ENCODE measurements at regions not wholly inside any gene's neighbourhood (a gene's known extent, or its start where the extent isn't known, plus 50 kb on each side); places are given as distances from the start of the nearest gene placed in this dataset.
"Not testable (repeated sequence)": the region's sequence is repeated elsewhere in the genome, so short reads cannot be mapped to it uniquely, and the experiment has no call there.

GRCh38 chr15:44835082-44835481 lies 98.8 kb downstream of the TRIM69 start:
- H3K27ac ChIP-seq; H3K9ac ChIP-seq; H3K9me3 ChIP-seq (replicated peaks in 1 of 11); H3K36me3 ChIP-seq; H4K20me1 ChIP-seq; H3K4me2 ChIP-seq; H3K4me3 ChIP-seq; H3K27me3 ChIP-seq: not testable (repeated sequence)
- peaks cover 8 to 29% (median 23%) of the 10 kb centered on the region in 10 experiments; a peak in 19 of 20 replicates for H3K4me1 ChIP-seq

GRCh38 chr15:44836094-44836493 lies 99.8 kb downstream of the TRIM69 start:
- no peak for TF ChIP-seq Cebpa-rat (IDR thresholded peaks at IDR 0.05)
- Histone ChIP-seq H3K4me2 (no peak overlapping the region), H3K4me3 (no peak overlapping the region), H3K4me1 (peaks cover 1 to 19% (median 15%) of the 10 kb centered on the region in 10 experiments; a peak in 19 of 20 replicates), H3K9me3 (replicated peaks in 1 of 11) (peaks cover 0 to 7% (median 5%) of the 10 kb centered on the region in 11 experiments; a peak in 15 of 22 replicates), H3K27me3 (no peaks in the 10 kb centered on the region), H4K20me1 (no peaks in the 10 kb centered on the region), H3K27ac (no peak overlapping the region), H3K36me3 (no peaks in the 10 kb centered on the region), H3K9ac (no peak overlapping the region)

DNA sequence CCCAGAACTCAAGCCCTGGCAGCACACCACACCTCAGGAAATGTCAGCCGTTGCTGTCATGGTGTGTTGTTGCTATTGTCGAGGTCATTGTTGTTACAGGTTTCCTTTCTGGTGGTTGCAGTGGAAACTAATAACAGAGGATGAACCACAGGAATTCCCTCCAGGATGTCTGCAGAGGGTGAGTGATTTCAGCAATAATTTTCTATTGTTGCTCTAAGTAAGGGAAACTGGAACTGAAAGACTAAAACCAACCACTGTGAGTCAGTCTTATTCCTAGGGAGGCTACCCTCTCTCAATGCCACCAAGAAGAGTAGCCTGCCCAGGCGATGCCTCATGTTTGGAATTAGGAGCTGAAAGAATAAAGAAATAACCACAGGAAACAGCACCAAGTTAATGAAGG lies 102.6 kb downstream of the TRIM69 start:
- H3K27ac ChIP-seq = peak overlapping the region in 4 of 11 experiments; percentile 18 to 55 (median 44); a peak in 7 of 22 replicates
- H3K4me3 ChIP-seq, H3K9ac ChIP-seq, H3K36me3 ChIP-seq, H3K27me3 ChIP-seq, H4K20me1 ChIP-seq: not testable (repeated sequence)
- peaks cover 9 to 22% (median 19%) of the 10 kb centered on the region in 11 experiments for H3K9me3 ChIP-seq (replicated peaks in 1 of 11)
- H3K4me1 ChIP-seq = peaks cover 0 to 14% (median 12%) of the 10 kb centered on the region in 10 experiments; a peak in 16 of 20 replicates
- peak in 1 of 11 experiments; percentile 44; a peak in 1 of 22 replicates for TF ChIP-seq Cebpa-rat (IDR thresholded peaks at IDR 0.05)
- peak overlapping the region; percentile 23 to 66 (median 54); a peak in 18 of 22 replicates for H3K4me2 ChIP-seq

DNA sequence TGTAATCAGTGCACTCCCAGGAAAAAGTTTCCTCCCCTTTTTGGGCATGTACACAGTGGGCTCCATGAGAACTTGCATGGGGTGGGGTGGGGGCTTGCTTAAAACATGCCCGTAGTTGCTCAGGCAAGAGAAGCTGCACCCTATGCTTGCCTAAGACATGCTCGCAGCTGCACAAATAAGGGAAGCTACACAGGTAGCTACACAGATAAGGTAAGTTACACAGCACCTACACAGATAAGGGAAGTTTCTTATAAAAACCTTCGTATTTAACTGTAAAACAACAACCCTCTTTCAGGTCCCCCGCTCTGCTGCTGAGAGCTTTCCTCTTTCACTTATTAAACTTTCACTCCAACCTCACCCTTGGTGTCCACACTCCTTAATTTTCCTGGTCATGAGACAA lies 105.4 kb downstream of the TRIM69 start:
- not testable (repeated sequence) for H4K20me1 ChIP-seq, H3K27me3 ChIP-seq, H3K4me2 ChIP-seq, H3K4me3 ChIP-seq, H3K36me3 ChIP-seq, H3K9ac ChIP-seq, H3K27ac ChIP-seq
- Histone ChIP-seq H3K4me1 (peaks cover 0 to 14% (median 12%) of the 10 kb centered on the region in 10 experiments; a peak in 16 of 20 replicates), H3K9me3 (replicated peaks in 1 of 11) (peaks cover 9 to 22% (median 19%) of the 10 kb centered on the region in 11 experiments)

GRCh38 chr15:44842883-44843282 lies 106.6 kb downstream of the TRIM69 start:
- not testable (repeated sequence) for H3K27ac ChIP-seq, H3K4me2 ChIP-seq, H3K9ac ChIP-seq, H3K36me3 ChIP-seq, H3K27me3 ChIP-seq, H4K20me1 ChIP-seq, H3K4me3 ChIP-seq
- Histone ChIP-seq H3K9me3 (replicated peaks in 1 of 11) (peaks cover 9 to 22% (median 19%) of the 10 kb centered on the region in 11 experiments), H3K4me1 (peaks cover 0 to 14% (median 12%) of the 10 kb centered on the region in 10 experiments; a peak in 16 of 20 replicates)

DNA sequence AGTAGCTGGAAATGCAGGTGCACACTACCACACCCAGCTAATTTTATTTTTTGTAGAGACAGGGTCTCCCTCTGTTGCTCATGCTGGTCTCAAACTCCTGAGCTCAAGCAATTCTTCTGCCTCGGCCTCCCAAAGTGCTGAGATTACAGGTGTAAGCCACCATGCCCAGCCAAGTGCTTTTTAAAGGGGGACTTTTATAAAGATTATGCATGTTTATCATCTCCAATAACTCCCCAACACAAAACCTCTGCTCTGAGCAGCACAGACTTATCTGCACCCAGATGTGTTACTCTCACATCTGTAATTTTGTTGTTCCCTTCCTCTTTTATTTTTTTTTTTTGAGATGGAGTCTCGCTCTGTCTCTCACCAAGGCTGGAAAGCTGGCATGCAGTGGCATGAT lies 108.6 kb downstream of the TRIM69 start:
- H3K27me3 ChIP-seq, H3K36me3 ChIP-seq, H3K4me1 ChIP-seq, H3K27ac ChIP-seq, H3K4me2 ChIP-seq, H3K4me3 ChIP-seq, H4K20me1 ChIP-seq, H3K9ac ChIP-seq: not testable (repeated sequence)
- peaks cover 9 to 22% (median 19%) of the 10 kb centered on the region in 11 experiments for H3K9me3 ChIP-seq (replicated peaks in 1 of 11)

- not testable (repeated sequence) for H4K20me1 ChIP-seq, H3K27me3 ChIP-seq, H3K4me1 ChIP-seq, H3K36me3 ChIP-seq, H3K4me2 ChIP-seq, H3K27ac ChIP-seq, H3K9ac ChIP-seq, H3K4me3 ChIP-seq
- peaks cover 9 to 17% (median 12%) of the 10 kb centered on the region in 11 experiments for H3K9me3 ChIP-seq (replicated peaks in 1 of 11)
Measured at GRCh38 chr15:44846156-44846555, 109.8 kb downstream of the TRIM69 start.

GRCh38 chr15:44847555-44847954 lies 108.9 kb upstream of the TERB2 start:
- not testable (repeated sequence) for H3K27ac ChIP-seq; H3K27me3 ChIP-seq; H3K36me3 ChIP-seq; H4K20me1 ChIP-seq; H3K9me3 ChIP-seq (replicated peaks in 1 of 11); H3K4me2 ChIP-seq; H3K4me3 ChIP-seq; H3K9ac ChIP-seq
- peaks cover 0 to 14% (median 10%) of the 10 kb centered on the region in 10 experiments; a peak in 16 of 20 replicates for H3K4me1 ChIP-seq

DNA sequence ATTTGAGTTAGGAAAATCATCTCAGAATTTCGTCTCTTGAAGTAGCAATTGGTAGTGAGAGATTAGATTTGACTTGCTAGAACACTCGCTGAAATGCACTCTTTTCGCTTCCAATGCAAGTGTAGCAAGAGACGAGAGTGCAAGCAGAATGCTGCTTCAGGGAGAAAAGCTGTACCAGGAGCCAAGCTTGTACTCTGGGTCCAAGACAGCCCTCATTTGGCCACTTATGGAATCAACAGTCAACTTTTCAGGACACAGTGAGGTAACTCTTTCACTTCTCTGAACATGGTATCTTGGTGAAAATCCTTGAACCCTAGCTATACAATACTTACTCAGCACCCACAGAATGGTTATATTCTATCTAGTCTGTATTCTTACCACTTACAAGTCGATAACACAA lies 107.6 kb upstream of the TERB2 start:
- not testable (repeated sequence) for H3K9me3 ChIP-seq (replicated peaks in 1 of 11); H3K9ac ChIP-seq; H3K36me3 ChIP-seq; H4K20me1 ChIP-seq; H3K4me2 ChIP-seq; H3K27ac ChIP-seq; H3K4me3 ChIP-seq; H3K27me3 ChIP-seq
- H3K4me1 ChIP-seq = peaks cover 0 to 26% (median 16%) of the 10 kb centered on the region in 10 experiments; a peak in 16 of 20 replicates

- not testable (repeated sequence) for H3K4me2 ChIP-seq; H3K9me3 ChIP-seq (replicated peaks in 1 of 11); H4K20me1 ChIP-seq; H3K9ac ChIP-seq; H3K36me3 ChIP-seq; H3K27me3 ChIP-seq; H3K4me3 ChIP-seq; H3K27ac ChIP-seq
- peaks cover 0 to 26% (median 16%) of the 10 kb centered on the region in 10 experiments; a peak in 16 of 20 replicates for H3K4me1 ChIP-seq
Measured at GRCh38 chr15:44849701-44850403, 106.6 kb upstream of the TERB2 start.

GRCh38 chr15:44853304-44853950 lies 103.1 kb upstream of the TERB2 start:
- not testable (repeated sequence) for H3K36me3 ChIP-seq; H3K4me3 ChIP-seq; H3K27ac ChIP-seq; H3K9me3 ChIP-seq (replicated peaks in 1 of 11); H4K20me1 ChIP-seq; H3K9ac ChIP-seq; H3K27me3 ChIP-seq
- Histone ChIP-seq H3K4me2 (peak overlapping the region in 6 of 11 experiments; percentile 56 to 75 (median 74); a peak in 7 of 22 replicates), H3K4me1 (peaks cover 0 to 26% (median 16%) of the 10 kb centered on the region in 10 experiments; a peak in 16 of 20 replicates)

GRCh38 chr15:44854696-44855095 lies 101.8 kb upstream of the TERB2 start:
- H3K27me3 ChIP-seq; H3K9me3 ChIP-seq (replicated peaks in 1 of 11); H3K27ac ChIP-seq; H3K4me3 ChIP-seq; H3K36me3 ChIP-seq; H3K9ac ChIP-seq; H3K4me2 ChIP-seq; H4K20me1 ChIP-seq: not testable (repeated sequence)
- H3K4me1 ChIP-seq = peaks cover 0 to 26% (median 16%) of the 10 kb centered on the region in 10 experiments; a peak in 16 of 20 replicates

DNA sequence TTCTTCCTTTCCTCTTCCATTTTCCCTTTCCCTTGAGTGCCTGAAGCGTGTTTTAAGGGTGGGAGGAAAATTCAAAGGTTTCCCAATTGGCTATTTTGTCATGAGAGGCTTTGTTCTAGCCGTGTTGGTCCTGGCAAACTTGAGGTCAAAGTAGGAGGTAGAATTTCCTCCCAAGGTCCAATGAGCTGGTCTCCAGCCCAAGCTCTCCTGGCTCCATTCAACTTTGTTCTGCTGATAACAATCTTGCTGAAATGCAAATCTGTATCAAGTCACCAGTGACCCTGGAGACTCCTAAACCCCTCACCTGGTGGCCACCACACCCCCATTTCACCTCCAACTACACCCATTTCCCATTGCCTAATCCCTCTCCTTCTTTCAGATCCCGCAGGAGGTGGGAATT lies 100.2 kb upstream of the TERB2 start:
- not testable (repeated sequence) for H3K9ac ChIP-seq; H3K4me2 ChIP-seq; H3K4me3 ChIP-seq; H3K9me3 ChIP-seq (replicated peaks in 1 of 11); H4K20me1 ChIP-seq; H3K36me3 ChIP-seq; H3K27ac ChIP-seq; H3K27me3 ChIP-seq
- H3K4me1 ChIP-seq = peaks cover 7 to 24% (median 16%) of the 10 kb centered on the region in 10 experiments; a peak in 18 of 20 replicates

Data from BLaER1 treated with 17β-estradiol and CSF1 and Interleukin-3, amounts not matched to agents 10 nM and 100 nM (cell line).